ENCODE measurements at regions not wholly inside any gene's neighbourhood (a gene's known extent, or its start where the extent isn't known, plus 50 kb on each side); places are given as distances from the start of the nearest gene placed in this dataset.
"Not testable (repeated sequence)": the region's sequence is repeated elsewhere in the genome, so short reads cannot be mapped to it uniquely, and the experiment has no call there.

- DNase-seq: no peak
These were observed 51.1 kb upstream of the CRY1 start for GRCh38 chr12:107144441-107144840.

DNA sequence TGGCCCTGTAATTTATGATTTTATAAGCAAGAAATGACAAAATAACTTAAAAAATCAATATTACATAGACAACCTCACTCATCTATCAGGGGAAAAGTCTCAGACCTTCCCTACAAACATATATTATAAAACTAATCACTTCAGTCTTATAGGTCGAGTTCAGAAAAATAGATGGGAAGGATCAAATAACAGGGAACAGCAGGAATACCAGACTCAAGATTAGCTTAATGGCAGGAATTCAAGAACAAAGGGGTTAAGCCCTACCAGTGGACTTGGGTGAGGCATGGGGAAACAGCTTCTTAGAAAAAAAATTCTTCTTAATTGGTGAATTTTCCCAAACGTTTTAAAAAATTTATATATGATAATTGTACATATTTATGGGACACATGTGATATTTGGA is 51.6 kb upstream of the CRY1 start:
- no peak for DNase-seq

GRCh38 chr12:107145397-107145796 is 52.0 kb upstream of the CRY1 start:
- no peak for DNase-seq

DNA sequence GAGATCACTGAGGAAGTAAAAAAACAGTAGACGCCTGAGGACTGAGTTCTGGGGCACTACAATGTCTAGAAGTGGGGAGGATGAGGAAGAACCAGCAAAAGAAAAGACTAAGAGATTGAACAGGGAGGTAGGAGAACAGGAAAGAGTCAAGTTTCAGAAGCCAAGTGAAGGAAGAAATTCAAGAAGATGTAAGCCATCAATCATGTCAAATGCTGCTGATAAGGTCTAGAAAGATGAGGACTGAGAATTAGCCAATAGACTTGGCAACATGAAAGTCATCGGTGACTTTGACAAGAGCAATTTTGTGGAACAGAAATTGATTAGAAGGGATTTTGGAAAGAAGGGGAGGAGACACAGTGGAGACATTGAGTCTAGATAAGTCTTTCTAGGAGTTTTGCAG is 54.8 kb upstream of the CRY1 start:
- DNase-seq: no peak

DNA sequence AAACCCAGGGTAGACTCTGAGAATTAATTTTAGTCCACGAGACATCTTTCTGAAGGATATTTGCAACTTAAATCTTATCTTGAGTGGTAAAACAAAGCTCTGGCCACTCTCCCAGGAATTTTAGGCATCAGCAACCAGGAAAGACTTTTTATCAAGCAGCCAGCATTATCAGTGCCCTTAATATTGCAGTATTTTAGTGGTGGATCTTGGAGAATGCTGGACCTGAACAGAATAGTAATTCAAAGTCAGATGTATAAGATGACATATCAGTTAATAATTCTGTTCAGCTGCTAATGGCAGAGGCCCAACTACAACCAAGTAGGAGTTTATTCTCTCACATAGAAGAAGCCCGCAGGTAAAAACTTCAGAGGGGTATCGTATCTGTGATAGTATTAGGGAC is 59.0 kb upstream of the CRY1 start:
- DNase-seq: no peak

DNA sequence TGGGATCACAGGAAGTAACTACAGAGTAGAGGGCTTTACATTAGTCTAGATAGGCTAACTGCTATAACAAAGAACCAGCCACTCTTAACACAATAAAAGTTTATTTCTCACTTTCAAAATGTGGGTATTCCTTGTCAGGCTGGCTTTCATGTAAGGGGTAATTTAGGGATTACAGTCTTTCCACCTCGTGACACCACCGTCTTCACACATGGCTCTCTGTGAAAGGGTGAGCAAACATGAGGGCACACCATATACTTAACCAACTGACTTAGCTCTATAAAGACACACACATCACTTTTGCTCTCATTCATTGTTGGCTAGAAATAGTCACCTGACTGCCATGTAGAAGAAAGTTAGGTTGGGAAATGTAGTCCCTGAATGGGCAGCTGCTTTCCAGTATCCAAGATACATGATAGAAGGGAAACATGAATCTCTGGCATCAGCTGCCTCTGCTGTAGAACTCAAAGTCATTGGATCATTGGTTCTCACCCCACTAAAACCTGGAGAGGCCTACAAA is 66.1 kb upstream of the CRY1 start:
- no peak for DNase-seq

DNA sequence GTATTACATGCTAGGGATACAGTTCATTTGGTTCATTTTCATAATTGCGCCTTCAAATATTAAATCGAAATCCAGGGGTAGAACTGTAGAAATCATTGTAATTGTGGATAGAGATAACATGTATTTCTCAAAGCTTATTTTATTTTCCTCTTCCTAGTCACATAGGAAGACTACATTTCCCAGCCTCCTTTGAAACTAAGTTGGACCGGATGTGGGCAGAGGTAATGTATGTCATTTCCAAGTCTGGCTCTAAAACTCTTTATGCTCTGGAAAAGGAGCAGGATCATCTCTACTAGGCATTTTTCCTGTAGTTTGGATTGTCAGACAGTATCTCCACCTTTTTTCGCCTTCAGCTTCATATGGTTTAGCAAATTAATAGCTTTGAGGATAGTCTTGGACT is 70.1 kb upstream of the CRY1 start:
- no peak for DNase-seq

DNA sequence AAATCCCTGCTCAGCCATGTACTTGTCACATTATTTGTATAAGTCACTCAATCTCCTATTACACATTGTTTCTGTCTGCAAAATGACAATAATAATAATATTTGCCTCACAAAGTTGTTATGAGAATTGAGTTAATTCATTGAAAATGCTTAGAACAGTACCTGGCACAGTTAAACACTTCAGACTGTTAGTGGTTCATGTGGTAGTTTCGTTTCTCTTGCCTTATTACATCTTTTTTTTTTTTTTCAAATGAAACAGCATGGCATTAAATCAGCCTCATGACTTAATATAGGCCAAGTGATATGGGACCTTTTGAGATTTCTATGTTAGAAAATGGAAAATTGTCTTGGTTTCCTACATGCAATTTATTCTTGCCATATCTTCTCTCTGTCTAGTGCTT is 71.0 kb upstream of the CRY1 start:
- no peak for DNase-seq

GRCh38 chr12:107165581-107165980 is 72.2 kb upstream of the CRY1 start:
- no peak for DNase-seq

GRCh38 chr12:107167756-107168155 is 74.4 kb upstream of the CRY1 start:
- no peak for DNase-seq

- DNase-seq: no peak
These were observed 75.9 kb upstream of the CRY1 start for GRCh38 chr12:107169200-107169599.

DNA sequence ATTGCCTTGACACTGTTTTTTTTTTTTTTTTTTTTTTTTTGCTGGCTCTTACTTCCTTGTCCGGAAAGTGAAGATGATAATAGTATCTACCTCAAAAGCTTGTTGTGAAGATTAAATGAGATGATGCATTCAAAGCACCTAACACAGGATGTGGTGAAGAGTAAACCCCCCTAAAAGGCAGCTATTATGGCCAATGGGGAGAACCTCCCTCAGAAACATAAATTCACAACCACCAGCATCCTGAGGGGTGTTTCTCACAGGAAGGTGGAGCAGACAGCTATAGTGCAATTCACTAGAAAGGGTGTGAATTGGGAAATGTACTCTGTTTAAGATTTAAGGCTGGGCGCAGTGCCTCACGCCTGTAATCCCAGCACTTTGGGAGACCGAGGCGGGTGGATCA is 85.4 kb upstream of the CRY1 start:
- DNase-seq: no peak

DNA sequence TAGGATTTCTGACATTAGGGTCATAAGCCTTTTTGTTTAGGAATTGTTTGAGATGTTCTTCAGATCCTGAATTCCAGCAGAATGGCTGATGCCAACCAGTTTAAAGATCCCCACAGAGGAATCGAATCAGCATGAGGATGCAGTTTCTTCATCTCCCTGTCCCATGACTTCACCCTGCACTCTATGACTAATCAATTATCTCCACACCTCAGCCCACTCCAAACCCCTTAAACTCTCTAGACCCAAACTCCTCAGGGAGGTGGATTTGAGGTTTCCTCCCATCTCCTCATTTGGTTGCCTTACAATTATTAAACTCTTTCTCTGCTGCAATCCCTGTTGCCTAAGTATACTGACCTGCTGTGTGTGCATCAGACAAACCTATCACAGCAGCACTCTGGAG is 86.5 kb upstream of the CRY1 start:
- no peak for DNase-seq

GRCh38 chr12:107180272-107180671 is 86.9 kb upstream of the CRY1 start:
- no peak for DNase-seq

GRCh38 chr12:107184359-107184930 is 91.1 kb upstream of the CRY1 start:
- DNase-seq: no peak

GRCh38 chr12:107196681-107197080 is 103.3 kb upstream of the CRY1 start:
- DNase-seq: no peak

GRCh38 chr12:107200394-107200793 is 107.0 kb upstream of the CRY1 start:
- DNase-seq: no peak

GRCh38 chr12:107207931-107208525 is 114.7 kb upstream of the CRY1 start:
- no peak for DNase-seq

DNA sequence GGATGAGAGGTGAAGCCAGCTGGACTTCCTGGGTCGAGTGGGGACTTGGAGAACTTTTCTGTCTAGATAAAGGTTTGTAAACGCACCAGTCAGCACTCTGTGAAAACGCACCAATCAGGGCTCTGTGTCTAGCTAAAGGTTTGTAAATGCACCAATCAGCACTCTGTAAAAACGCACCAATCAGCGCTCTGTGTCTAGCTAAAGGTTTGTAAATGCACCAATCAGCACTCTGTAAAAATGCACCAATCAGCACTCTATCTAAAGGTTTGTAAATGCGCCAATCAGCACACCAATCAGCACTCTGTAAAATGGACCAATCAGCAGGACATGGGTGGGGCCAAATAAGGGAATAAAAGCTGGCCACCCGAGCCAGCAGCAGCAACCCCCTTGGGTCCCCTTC is 116.4 kb upstream of the CRY1 start:
- not testable (repeated sequence) for DNase-seq

- not testable (repeated sequence) for DNase-seq
These were observed 121.0 kb upstream of the CRY1 start for GRCh38 chr12:107214373-107214773.

GRCh38 chr12:107216411-107216810 is 123.1 kb upstream of the CRY1 start:
- not testable (repeated sequence) for DNase-seq

- no peak for DNase-seq
These were observed 126.0 kb upstream of the CRY1 start for GRCh38 chr12:107219301-107219700.

DNA sequence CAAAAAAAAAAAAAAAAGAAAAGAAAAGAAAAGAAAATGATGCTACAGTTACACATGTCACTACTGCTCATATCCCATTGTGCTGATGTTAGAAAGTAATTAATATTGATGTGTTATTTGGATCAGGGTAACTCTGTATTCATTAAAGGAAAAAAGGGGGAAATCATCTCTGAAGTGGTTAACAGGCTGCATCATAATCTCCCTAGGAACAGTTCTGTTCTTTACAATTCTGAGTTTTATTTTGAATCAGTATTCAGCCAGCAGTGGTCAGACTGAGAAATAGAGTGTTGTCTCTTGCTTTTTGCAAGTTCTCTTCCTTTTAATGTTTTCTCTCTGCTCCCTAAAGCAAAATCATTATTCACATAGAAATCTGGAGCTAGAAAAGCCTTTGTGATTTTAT is 128.6 kb upstream of the CRY1 start:
- no peak for DNase-seq

- no peak for DNase-seq
These were observed 130.5 kb upstream of the CRY1 start for GRCh38 chr12:107223821-107224220.

- DNase-seq: no peak
These were observed 132.3 kb upstream of the CRY1 start for GRCh38 chr12:107225635-107226034.
